Gastrocnemius medialis (tissue), 4 donors: ENCODE measurements at regions not wholly inside any gene's neighbourhood (a gene's known extent, or its start where the extent isn't known, plus 50 kb on each side); places are given as distances from the start of the nearest gene placed in this dataset.

Source experiments
- CTCF ChIP-seq, 5 experiments: fragments of 450-650 bp in 3 of 5; fragments of 200-600 bp in 2 of 5; sonication (generic) in 2 of 5; IDR thresholded peaks in 4 of 5; conservative IDR thresholded peaks in 1 of 5; 1 replicate in 4 of 5; 2 replicates in 1 of 5; pipeline ENCODE4 v1.5.1; 2016 to 2019; ENCODE audit warnings: antibody characterized with exemption in 5 of 5, mild to moderate bottlenecking in 3 of 5, moderate library complexity in 3 of 5
- POLR2A ChIP-seq, 2 donors: fragments of 450-650 bp; IDR thresholded peaks; one replicate each; pipeline ENCODE4 v1.6.1; 2017; ENCODE audit warnings: antibody characterized with exemption in 2 of 2, mild to moderate bottlenecking in 2 of 2, moderate library complexity in 2 of 2

DNA sequence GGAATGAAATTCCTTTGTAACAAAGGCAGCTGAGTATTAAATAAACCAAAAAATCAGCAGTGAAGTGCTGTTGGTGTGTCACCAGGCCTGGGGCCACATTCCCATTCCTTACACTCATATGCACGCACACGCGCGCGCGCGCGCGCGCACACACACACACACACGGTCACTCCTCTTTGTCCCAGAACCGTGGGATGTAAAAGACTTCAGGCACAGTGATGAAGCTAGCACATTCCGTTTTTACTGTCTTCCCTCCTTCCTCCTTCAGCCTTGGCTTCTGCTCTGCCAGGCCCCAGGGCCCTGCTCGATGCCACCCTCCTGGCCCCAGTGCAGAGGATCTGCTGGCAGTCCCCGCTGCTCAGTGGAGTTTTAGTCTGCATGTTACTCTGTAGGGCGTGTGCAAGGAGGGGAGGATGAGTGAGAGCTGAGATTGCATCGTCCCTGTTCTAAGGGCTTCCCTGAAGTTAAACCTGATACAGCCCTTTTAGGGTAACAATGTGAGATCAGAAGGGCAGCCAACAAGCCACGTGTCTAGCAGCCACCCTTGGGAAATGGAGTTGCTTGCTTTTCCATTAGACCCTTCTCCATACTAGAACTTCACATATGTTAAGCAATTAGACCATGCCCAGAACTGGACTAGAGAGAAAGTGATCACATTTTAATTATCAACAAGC is 71.7 kb upstream of the WDR26 start:
- no peak for TF ChIP-seq CTCF (IDR thresholded peaks at IDR 0.05 in 4 of 5, conservative IDR thresholded peaks at IDR 0.05 in 1 of 5)
- no peak for TF ChIP-seq POLR2A (IDR thresholded peaks at IDR 0.05)
